Type B pancreatic cell (in vitro differentiated cells): ENCODE measurements at regions not wholly inside any gene's neighbourhood (a gene's known extent, or its start where the extent isn't known, plus 50 kb on each side); places are given as distances from the start of the nearest gene placed in this dataset.

Experiments used
- DNase-seq: peaks from one replicate; pipeline ENCODE4 v3.0.0; 2021; ENCODE audit warnings: mixed read lengths; ENCODE audit not compliant: unreplicated experiment; ENCODE audit errors: extremely low spot score
- H3K27ac Mint-ChIP-seq: 2 replicates; pipeline ENCODE4 v1.8.0; 2021; ENCODE audit warnings: mild to moderate bottlenecking, mixed read lengths
- H3K27me3 Mint-ChIP-seq: 2 replicates; pipeline ENCODE4 v1.8.0; 2021; ENCODE audit warnings: mixed read lengths
- H3K36me3 Mint-ChIP-seq: 2 replicates; pipeline ENCODE4 v1.8.0; 2021; ENCODE audit warnings: mixed read lengths
- H3K4me1 Mint-ChIP-seq: one replicate; pipeline ENCODE4 v1.8.0; 2021; ENCODE audit warnings: mixed read lengths; ENCODE audit not compliant: unreplicated experiment
- H3K4me3 Mint-ChIP-seq: 2 replicates; pipeline ENCODE4 v1.8.0; 2021; ENCODE audit warnings: mild to moderate bottlenecking, mixed read lengths
- H3K9me3 Mint-ChIP-seq: 2 replicates; pipeline ENCODE4 v1.8.0; 2021; ENCODE audit warnings: mixed read lengths
- TF ChIP-seq, protein P1 (sequence below): fragments of 200-600 bp; sonication (generic); conservative IDR thresholded peaks from 2 replicates; pipeline ENCODE4 v1.5.0; 2021; ENCODE audit warnings: antibody characterized with exemption, mild to moderate bottlenecking

DNA sequence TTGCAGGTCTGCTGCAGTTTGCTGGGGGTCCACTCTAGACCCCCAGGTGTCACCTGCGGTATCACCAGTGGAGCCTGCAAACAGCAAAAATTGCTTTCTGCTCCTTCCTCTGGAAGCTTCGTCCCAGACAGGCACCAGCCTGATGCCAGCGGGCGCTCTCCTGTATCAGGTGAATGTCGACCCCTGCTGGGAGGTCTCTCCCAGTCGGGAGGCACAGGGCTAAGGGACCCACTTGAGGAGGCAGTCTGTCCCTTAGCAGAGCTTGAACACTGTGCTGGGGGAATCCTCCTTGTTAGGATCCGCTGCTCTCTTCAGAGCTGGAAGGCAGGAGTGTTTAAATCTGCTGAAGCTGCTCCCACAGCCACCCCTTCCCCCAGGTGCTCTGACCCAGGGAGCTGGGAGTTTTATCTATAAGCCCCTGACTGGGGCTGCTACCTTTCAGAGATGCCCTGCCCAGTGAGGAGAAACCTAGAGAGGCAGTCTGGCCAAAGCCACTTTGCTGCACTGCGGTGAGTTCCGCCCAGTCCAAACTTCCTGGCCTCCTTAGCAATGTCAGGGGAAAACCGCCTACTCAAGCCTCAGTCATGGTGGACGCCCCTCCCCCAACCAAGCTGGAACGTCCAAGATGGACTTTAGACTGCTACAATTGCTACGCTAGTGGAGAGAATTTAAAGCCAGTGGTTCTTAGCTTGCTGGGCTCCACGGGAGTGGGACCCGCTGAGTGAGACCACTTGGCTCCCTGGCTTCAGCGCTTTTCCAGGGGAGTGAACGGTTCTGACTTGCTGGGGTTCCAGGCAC is 652.5 kb downstream of the KCNJ3 start:
- H3K9me3 Mint-ChIP-seq, result no peaks in the 10 kb centered on the region
- no peaks in the 10 kb centered on the region for H3K4me1 Mint-ChIP-seq
- H3K27me3 Mint-ChIP-seq, result no peaks in the 10 kb centered on the region
- no peak overlapping the region for H3K27ac Mint-ChIP-seq
- DNase-seq, result no peak
- H3K4me3 Mint-ChIP-seq, result no peak overlapping the region
- no peaks in the 10 kb centered on the region for H3K36me3 Mint-ChIP-seq
- TF ChIP-seq, protein P1, sequence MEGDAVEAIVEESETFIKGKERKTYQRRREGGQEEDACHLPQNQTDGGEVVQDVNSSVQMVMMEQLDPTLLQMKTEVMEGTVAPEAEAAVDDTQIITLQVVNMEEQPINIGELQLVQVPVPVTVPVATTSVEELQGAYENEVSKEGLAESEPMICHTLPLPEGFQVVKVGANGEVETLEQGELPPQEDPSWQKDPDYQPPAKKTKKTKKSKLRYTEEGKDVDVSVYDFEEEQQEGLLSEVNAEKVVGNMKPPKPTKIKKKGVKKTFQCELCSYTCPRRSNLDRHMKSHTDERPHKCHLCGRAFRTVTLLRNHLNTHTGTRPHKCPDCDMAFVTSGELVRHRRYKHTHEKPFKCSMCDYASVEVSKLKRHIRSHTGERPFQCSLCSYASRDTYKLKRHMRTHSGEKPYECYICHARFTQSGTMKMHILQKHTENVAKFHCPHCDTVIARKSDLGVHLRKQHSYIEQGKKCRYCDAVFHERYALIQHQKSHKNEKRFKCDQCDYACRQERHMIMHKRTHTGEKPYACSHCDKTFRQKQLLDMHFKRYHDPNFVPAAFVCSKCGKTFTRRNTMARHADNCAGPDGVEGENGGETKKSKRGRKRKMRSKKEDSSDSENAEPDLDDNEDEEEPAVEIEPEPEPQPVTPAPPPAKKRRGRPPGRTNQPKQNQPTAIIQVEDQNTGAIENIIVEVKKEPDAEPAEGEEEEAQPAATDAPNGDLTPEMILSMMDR, result no peak

- Mint-ChIP-seq H3K4me1 (no peaks in the 10 kb centered on the region), H3K9me3 (no peaks in the 10 kb centered on the region), H3K27me3 (no peaks in the 10 kb centered on the region), H3K36me3 (no peaks in the 10 kb centered on the region), H3K4me3 (no peak overlapping the region), H3K27ac (no peak overlapping the region)
- no peak for DNase-seq
- TF ChIP-seq, protein P1, result no peak
Observed at GRCh38 chr2:155332016-155332415, 633.5 kb downstream of the KCNJ3 start.

DNA sequence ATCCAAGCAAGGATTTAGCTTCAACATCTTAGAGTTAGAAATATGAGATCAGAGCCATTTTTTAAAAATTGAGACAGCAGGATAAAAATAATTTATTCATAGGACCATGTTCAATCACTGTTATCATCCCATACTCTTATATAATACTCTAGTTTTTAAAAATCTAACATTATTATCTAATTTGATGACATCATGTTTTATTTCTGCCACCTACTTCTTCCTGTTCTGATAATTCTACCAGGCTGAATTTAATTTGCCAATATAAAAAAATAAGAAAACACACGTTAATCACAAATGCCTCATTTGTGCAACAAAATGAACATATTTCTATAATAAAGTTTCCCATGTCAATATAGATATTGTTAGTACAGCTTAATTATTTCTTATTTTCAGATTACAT is 621.7 kb downstream of the KCNJ3 start:
- DNase-seq, result no peak
- Mint-ChIP-seq H3K27ac (no peak overlapping the region), H3K27me3 (peaks cover 3% of the 10 kb centered on the region), H3K4me3 (no peak overlapping the region), H3K9me3 (no peaks in the 10 kb centered on the region), H3K36me3 (no peaks in the 10 kb centered on the region), H3K4me1 (no peaks in the 10 kb centered on the region)
- TF ChIP-seq, protein P1, result no peak

DNA sequence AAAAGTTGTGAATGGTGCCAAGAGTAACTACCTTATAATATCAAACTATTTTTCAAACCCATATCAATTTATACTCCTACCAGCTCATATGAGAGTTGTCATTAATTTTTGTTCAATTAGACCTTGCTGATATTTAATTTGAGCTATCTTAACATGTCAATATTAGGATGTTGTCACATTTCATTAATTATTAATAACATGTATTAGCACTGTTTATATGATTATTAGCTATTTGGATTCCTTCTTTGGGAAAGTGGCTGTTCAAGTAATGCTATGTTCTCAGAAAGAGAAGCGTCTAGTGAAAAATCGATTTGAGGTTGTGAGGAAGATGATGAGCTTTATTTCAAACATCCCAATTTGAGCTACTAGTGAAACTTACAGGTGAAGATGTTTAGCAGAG is 620.2 kb downstream of the KCNJ3 start:
- TF ChIP-seq, protein P1, result no peak
- DNase-seq, result no peak
- Mint-ChIP-seq H3K9me3 (no peaks in the 10 kb centered on the region), H3K4me1 (no peaks in the 10 kb centered on the region), H3K4me3 (no peak overlapping the region), H3K27ac (no peak overlapping the region), H3K36me3 (no peaks in the 10 kb centered on the region), H3K27me3 (peaks cover 3% of the 10 kb centered on the region)

- Mint-ChIP-seq H3K4me3 (no peak overlapping the region), H3K27ac (no peak overlapping the region), H3K9me3 (no peaks in the 10 kb centered on the region), H3K4me1 (no peaks in the 10 kb centered on the region), H3K36me3 (no peaks in the 10 kb centered on the region), H3K27me3 (no peaks in the 10 kb centered on the region)
- DNase-seq, result no peak
- TF ChIP-seq, protein P1, result no peak
Observed at GRCh38 chr2:155315768-155316167, 617.3 kb downstream of the KCNJ3 start.

DNA sequence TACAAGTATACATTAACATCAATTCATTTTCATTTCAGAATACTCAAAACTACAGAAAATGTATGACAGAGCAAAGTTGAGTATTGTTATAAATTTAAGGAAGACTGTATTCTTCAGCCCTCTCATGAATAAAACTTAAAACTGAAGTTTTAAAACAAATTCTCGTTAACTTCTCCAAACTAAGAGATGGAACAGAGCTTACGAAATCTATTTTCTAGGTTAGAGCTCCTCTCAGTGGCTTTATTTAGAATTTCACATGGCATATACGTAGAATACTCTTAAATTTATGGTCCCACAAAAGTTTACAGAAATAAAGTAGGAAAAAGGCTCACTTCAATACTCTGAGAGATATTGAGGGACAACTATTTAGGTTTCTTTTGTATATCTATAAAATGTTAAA is 612.1 kb downstream of the KCNJ3 start:
- H3K4me3 Mint-ChIP-seq, result no peak overlapping the region
- no peak overlapping the region for H3K27ac Mint-ChIP-seq
- H3K9me3 Mint-ChIP-seq, result no peaks in the 10 kb centered on the region
- TF ChIP-seq, protein P1, result peak; percentile 84
- no peak for DNase-seq
- no peaks in the 10 kb centered on the region for H3K4me1 Mint-ChIP-seq
- H3K36me3 Mint-ChIP-seq, result no peaks in the 10 kb centered on the region
- no peaks in the 10 kb centered on the region for H3K27me3 Mint-ChIP-seq
